ENCODE measurements at regions not wholly inside any gene's neighbourhood (a gene's known extent, or its start where the extent isn't known, plus 50 kb on each side); places are given as distances from the start of the nearest gene placed in this dataset.

DNA sequence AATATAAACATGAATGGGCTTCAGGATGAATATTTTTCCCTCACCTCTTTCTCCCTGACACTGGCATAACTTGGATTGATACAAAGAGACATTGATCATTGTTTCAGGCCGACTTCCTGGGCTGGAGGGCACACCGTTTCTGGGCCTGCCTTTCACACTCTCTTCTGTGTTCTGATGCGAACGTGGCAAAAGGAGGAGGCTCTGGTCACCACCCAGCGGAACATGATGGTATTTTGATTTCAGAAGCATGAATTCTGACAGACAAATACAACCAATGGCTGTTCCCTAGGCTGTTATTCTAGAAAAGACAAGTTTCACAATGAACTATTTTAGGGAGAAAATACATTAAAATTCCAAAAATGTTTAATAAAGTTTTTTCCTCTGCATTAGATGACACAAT, 534.5 kb upstream of the MKI67 start:
- Mint-ChIP-seq H3K36me3 (ENCODE audit: low read depth) (no peaks in the 10 kb centered on the region), H3K27ac (no peak overlapping the region), H3K4me1 (no peaks in the 10 kb centered on the region), H3K4me3 (no peak overlapping the region), H3K27me3 (ENCODE audit: low read depth) (peaks cover 20% of the 10 kb centered on the region), H3K9me3 (peaks cover 16% of the 10 kb centered on the region)
- TF ChIP-seq, protein P1, sequence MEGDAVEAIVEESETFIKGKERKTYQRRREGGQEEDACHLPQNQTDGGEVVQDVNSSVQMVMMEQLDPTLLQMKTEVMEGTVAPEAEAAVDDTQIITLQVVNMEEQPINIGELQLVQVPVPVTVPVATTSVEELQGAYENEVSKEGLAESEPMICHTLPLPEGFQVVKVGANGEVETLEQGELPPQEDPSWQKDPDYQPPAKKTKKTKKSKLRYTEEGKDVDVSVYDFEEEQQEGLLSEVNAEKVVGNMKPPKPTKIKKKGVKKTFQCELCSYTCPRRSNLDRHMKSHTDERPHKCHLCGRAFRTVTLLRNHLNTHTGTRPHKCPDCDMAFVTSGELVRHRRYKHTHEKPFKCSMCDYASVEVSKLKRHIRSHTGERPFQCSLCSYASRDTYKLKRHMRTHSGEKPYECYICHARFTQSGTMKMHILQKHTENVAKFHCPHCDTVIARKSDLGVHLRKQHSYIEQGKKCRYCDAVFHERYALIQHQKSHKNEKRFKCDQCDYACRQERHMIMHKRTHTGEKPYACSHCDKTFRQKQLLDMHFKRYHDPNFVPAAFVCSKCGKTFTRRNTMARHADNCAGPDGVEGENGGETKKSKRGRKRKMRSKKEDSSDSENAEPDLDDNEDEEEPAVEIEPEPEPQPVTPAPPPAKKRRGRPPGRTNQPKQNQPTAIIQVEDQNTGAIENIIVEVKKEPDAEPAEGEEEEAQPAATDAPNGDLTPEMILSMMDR (IDR thresholded peaks at IDR 0.05; ENCODE audit: unreplicated experiment in 3 of 3): no peak

DNA sequence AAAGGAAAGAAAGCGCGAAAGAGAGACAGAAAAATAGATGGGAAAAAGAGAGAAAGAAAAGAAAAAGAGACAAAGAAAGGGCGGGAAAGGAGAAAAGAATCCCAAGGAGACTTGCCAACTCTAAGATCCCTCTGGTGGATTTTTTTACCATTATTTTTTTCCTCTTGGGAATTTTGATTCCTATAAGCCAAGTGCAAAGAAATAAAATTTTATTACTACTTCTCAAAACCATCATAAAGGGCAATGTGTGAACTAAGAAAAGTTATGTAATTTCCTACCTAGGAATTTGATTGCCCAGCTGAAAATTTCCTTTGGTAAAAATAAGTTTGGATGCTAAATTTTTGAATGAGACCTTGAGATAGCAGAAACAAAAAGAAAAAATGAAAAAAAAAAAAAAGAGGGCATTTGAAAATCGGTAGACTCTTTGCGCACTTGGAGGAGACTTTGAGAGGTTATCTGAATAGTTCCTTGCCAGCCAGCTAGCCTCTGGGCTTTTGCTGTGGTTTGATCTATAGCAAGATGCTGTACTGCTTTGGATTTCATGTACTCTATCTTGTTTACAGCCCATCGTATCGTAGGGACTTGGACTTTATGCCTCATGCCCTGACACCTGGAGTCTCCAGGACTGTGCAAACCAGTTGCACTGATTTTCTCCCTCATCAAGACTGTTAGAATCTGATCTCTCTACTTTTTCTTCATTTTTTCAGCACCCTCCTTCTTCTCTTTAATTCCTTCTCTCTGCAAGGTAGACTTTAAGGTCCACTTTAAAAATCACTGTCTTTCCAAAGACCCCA, 535.4 kb upstream of the MKI67 start:
- no peaks in the 10 kb centered on the region for H3K36me3 Mint-ChIP-seq (ENCODE audit: low read depth)
- H3K4me1 Mint-ChIP-seq: no peaks in the 10 kb centered on the region
- no peak overlapping the region for H3K4me3 Mint-ChIP-seq
- H3K27ac Mint-ChIP-seq: no peak overlapping the region
- H3K9me3 Mint-ChIP-seq: peaks cover 16% of the 10 kb centered on the region
- TF ChIP-seq, protein P1 (IDR thresholded peaks at IDR 0.05; ENCODE audit: unreplicated experiment in 3 of 3): no peak
- peaks cover 14% of the 10 kb centered on the region for H3K27me3 Mint-ChIP-seq (ENCODE audit: low read depth)

DNA sequence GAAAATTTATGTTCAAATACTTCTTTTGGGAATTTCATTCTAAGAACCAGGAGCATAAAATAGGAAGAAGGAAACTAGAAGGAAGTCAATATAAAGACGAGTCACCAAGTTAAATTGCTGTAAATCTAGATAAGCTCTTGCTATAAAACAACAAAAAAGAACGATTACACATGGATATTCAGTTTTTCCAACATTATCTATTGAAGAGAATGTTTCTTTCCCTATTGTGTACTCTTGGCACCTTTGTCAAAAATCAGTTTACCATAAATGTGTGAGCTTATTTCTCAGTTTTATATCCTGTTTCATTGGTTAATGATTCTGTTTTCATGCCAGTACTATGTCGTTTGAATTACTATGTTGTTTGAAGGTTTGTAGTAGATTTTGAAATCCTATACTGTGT, 536.3 kb upstream of the MKI67 start:
- TF ChIP-seq, protein P1 (IDR thresholded peaks at IDR 0.05; ENCODE audit: unreplicated experiment in 3 of 3): no peak
- no peak overlapping the region for H3K27ac Mint-ChIP-seq
- H3K4me1 Mint-ChIP-seq: no peaks in the 10 kb centered on the region
- H3K36me3 Mint-ChIP-seq (ENCODE audit: low read depth): no peaks in the 10 kb centered on the region
- H3K4me3 Mint-ChIP-seq: no peak overlapping the region
- peaks cover 16% of the 10 kb centered on the region for H3K9me3 Mint-ChIP-seq
- H3K27me3 Mint-ChIP-seq (ENCODE audit: low read depth): peaks cover 11% of the 10 kb centered on the region

DNA sequence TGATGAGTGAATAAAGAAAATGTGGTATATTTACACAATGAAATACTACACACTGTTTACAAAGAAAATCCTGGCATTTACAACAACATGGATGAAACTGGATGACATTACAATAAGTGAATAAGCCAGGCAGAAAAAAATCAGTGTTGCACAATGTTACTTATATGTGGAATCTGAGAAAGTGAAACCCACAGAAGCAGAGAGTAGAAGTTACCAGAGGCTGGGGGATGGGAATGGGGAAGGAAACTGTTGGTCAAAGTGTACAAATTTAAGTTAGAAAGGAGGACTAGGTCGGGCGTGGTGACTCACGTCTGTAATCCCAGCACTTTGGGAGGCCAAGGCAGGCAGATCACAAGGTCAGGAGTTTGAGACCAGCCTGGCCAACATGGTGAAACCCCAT, 538.5 kb upstream of the MKI67 start:
- TF ChIP-seq, protein P1 (IDR thresholded peaks at IDR 0.05; ENCODE audit: unreplicated experiment in 3 of 3): no peak
- peaks cover 16% of the 10 kb centered on the region for H3K9me3 Mint-ChIP-seq
- H3K27me3 Mint-ChIP-seq (ENCODE audit: low read depth): peaks cover 5% of the 10 kb centered on the region
- H3K36me3 Mint-ChIP-seq (ENCODE audit: low read depth): no peaks in the 10 kb centered on the region
- H3K4me3 Mint-ChIP-seq: no peak overlapping the region
- no peak overlapping the region for H3K27ac Mint-ChIP-seq
- H3K4me1 Mint-ChIP-seq: no peaks in the 10 kb centered on the region

DNA sequence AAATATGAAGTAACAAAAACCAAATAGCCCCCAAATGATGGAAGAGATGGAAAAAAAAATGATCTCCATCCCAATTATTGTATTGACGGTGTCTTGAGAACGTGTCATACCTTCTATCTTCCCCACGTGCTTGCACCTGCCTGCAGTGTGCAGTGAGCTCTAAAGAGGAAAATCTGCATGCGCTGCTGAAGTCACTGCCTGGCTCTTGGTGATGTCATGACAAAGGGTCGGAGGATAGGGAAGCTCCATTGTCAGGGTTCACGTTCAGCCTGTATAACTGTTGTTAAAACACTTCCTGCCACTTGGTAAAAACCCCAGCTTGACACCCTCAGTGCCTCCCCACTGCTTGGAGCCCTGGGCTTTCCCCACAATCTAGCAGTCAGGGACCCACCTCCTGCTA, 549.2 kb upstream of the MKI67 start:
- Mint-ChIP-seq H3K27me3 (ENCODE audit: low read depth) (peaks cover 11% of the 10 kb centered on the region), H3K36me3 (ENCODE audit: low read depth) (no peaks in the 10 kb centered on the region), H3K4me3 (no peak overlapping the region), H3K4me1 (no peaks in the 10 kb centered on the region), H3K9me3 (no peaks in the 10 kb centered on the region), H3K27ac (no peak overlapping the region)
- TF ChIP-seq, protein P1 (IDR thresholded peaks at IDR 0.05; ENCODE audit: unreplicated experiment in 3 of 3): no peak

DNA sequence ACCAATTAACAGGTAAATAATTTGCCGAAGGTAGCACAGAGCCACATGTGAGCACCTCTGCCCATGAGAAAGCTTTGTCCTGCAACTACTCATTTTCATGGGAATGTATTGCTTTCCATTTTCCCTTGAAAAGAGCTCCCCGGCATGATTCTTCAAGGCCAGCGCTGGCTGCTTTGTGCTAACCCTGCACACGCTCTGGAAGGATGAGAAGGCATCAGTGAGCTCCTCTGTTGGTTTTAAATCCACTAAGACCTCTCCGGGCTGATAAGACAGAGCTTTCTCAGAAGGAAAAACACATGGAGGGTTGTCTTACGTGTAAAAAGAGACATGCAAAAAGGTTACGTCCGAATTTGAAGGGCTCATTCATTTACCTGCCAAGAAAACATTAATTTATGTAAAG, 553.9 kb upstream of the MKI67 start:
- Mint-ChIP-seq H3K9me3 (no peaks in the 10 kb centered on the region), H3K36me3 (ENCODE audit: low read depth) (no peaks in the 10 kb centered on the region), H3K4me3 (no peak overlapping the region), H3K27ac (peak overlapping the region in 1 of 3 experiments; percentile 35), H3K4me1 (peaks cover 15% of the 10 kb centered on the region), H3K27me3 (ENCODE audit: low read depth) (peaks cover 14% of the 10 kb centered on the region)
- TF ChIP-seq, protein P1 (IDR thresholded peaks at IDR 0.05; ENCODE audit: unreplicated experiment in 3 of 3): no peak
